Activated CD4-positive, alpha-beta memory T cell treated with anti-CD3 and anti-CD28 coated beads, Interleukin-2, amount 10 ng/mL, durations not matched to agents 7 days and 5 days (primary cell): ENCODE measurements at regions not wholly inside any gene's neighbourhood (a gene's known extent, or its start where the extent isn't known, plus 50 kb on each side); places are given as distances from the start of the nearest gene placed in this dataset.

Experiments
- CTCF ChIA-PET: fragments of 350-600 bp; sonication (Branson Sonifier 250); formaldehyde crosslinking; loops from one replicate; lab custom pipeline; 2021; ENCODE audit warnings: antibody characterized with exemption, inconsistent platforms; lab: Charles Lee
- POLR2A ChIA-PET: fragments of 350-600 bp; sonication (Branson Sonifier 250); formaldehyde crosslinking; loops from one replicate; lab custom pipeline; 2021; ENCODE audit warnings: antibody characterized with exemption; lab: Charles Lee
- DNase-seq: peaks from one replicate; pipeline ENCODE4 v3.0.0-alpha.2; 2020
- H3K27ac Mint-ChIP-seq: one replicate; pipeline ENCODE4 v1.8.0; 2021; ENCODE audit warnings: mild to moderate bottlenecking, mixed read lengths
- H3K27me3 Mint-ChIP-seq: one replicate; pipeline ENCODE4 v1.8.0; 2021; ENCODE audit warnings: mixed read lengths
- H3K36me3 Mint-ChIP-seq: one replicate; pipeline ENCODE4 v1.8.0; 2021; ENCODE audit warnings: low read depth, mixed read lengths
- H3K4me1 Mint-ChIP-seq: one replicate; pipeline ENCODE4 v1.8.0; 2021; ENCODE audit warnings: mixed read lengths
- H3K4me3 Mint-ChIP-seq: one replicate; pipeline ENCODE4 v1.8.0; 2021; ENCODE audit warnings: mild to moderate bottlenecking, mixed read lengths
- H3K9me3 Mint-ChIP-seq: one replicate; pipeline ENCODE4 v1.8.0; 2021; ENCODE audit warnings: mixed read lengths

GRCh38 chr12:41737423-41737822 lies 407.3 kb downstream of the GXYLT1 start:
- no peak for DNase-seq
- no peak overlapping the region for H3K4me3 Mint-ChIP-seq
- no peak overlapping the region for H3K27ac Mint-ChIP-seq
- POLR2A ChIA-PET = no interaction called here
- CTCF ChIA-PET = no interaction called here
- no peaks in the 10 kb centered on the region for H3K9me3 Mint-ChIP-seq
- H3K36me3 Mint-ChIP-seq = no peaks in the 10 kb centered on the region
- no peaks in the 10 kb centered on the region for H3K27me3 Mint-ChIP-seq
- no peaks in the 10 kb centered on the region for H3K4me1 Mint-ChIP-seq

- DNase-seq = no peak
- H3K4me3 Mint-ChIP-seq = no peak overlapping the region
- H3K4me1 Mint-ChIP-seq = no peaks in the 10 kb centered on the region
- ChIA-PET POLR2A (no interaction called here), CTCF (no interaction called here)
- no peaks in the 10 kb centered on the region for H3K36me3 Mint-ChIP-seq
- H3K27ac Mint-ChIP-seq = no peak overlapping the region
- no peaks in the 10 kb centered on the region for H3K9me3 Mint-ChIP-seq
- no peaks in the 10 kb centered on the region for H3K27me3 Mint-ChIP-seq
These were observed 408.2 kb downstream of the GXYLT1 start for GRCh38 chr12:41736436-41736835.

DNA sequence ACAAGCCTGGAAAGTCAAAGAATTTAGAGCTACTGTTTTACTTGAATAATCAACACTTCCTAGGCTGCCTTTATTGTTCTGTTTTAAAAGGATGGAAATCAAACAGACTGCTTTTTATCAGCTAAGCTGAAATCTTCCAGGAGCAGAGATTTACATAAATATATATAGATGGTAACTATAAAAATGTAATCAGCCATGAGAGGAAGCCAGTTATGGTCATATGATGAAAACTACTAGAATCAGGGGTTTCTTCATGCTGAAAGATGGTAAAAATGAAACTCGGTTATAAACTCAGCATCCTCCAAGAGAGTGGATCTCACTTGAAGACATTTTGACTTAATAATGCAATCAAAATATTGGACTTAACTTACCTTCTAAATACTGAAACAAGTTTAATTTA lies 413.0 kb downstream of the GXYLT1 start:
- Mint-ChIP-seq H3K4me3 (no peak overlapping the region), H3K4me1 (no peaks in the 10 kb centered on the region), H3K9me3 (no peaks in the 10 kb centered on the region), H3K27me3 (no peaks in the 10 kb centered on the region), H3K27ac (no peak overlapping the region), H3K36me3 (no peaks in the 10 kb centered on the region)
- POLR2A ChIA-PET = no interaction called here
- no peak for DNase-seq
- CTCF ChIA-PET = no interaction called here

GRCh38 chr12:41731061-41731460 lies 413.6 kb downstream of the GXYLT1 start:
- H3K4me1 Mint-ChIP-seq = no peaks in the 10 kb centered on the region
- no peaks in the 10 kb centered on the region for H3K9me3 Mint-ChIP-seq
- H3K27me3 Mint-ChIP-seq = no peaks in the 10 kb centered on the region
- CTCF ChIA-PET = no interaction called here
- H3K36me3 Mint-ChIP-seq = no peaks in the 10 kb centered on the region
- H3K27ac Mint-ChIP-seq = no peak overlapping the region
- H3K4me3 Mint-ChIP-seq = no peak overlapping the region
- POLR2A ChIA-PET = no interaction called here
- DNase-seq = no peak

DNA sequence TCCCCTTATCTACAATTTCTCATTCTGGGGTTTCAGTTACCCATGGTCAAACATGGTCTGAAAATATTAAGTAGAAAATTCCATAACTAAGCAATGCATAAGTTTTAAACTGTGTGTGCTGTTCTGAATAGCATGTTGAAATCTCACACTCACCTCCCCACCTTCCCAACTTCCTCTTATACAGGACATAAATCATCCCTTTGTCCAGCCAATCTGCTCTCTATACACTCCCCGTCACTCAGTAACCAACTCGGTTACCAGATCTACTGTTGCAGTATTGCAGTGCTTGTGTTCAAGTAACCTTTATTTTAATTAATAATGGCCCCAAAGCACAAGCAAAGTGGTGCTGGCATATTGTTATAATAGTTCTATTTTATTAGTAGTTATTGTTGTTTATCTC lies 420.5 kb downstream of the GXYLT1 start:
- H3K36me3 Mint-ChIP-seq = no peaks in the 10 kb centered on the region
- no peaks in the 10 kb centered on the region for H3K4me1 Mint-ChIP-seq
- H3K27ac Mint-ChIP-seq = no peak overlapping the region
- no peak for DNase-seq
- H3K4me3 Mint-ChIP-seq = no peak overlapping the region
- H3K9me3 Mint-ChIP-seq = no peaks in the 10 kb centered on the region
- POLR2A ChIA-PET = no interaction called here
- CTCF ChIA-PET = no interaction called here
- no peaks in the 10 kb centered on the region for H3K27me3 Mint-ChIP-seq

- H3K36me3 Mint-ChIP-seq = no peaks in the 10 kb centered on the region
- H3K4me1 Mint-ChIP-seq = no peaks in the 10 kb centered on the region
- no peak for DNase-seq
- no peaks in the 10 kb centered on the region for H3K9me3 Mint-ChIP-seq
- no peak overlapping the region for H3K4me3 Mint-ChIP-seq
- H3K27me3 Mint-ChIP-seq = no peaks in the 10 kb centered on the region
- no peak overlapping the region for H3K27ac Mint-ChIP-seq
- CTCF ChIA-PET = no interaction called here
- POLR2A ChIA-PET = no interaction called here
These were observed 425.5 kb downstream of the GXYLT1 start for GRCh38 chr12:41719214-41719613.

- CTCF ChIA-PET = no interaction called here
- Mint-ChIP-seq H3K4me1 (no peaks in the 10 kb centered on the region), H3K27ac (no peak overlapping the region), H3K4me3 (no peak overlapping the region), H3K27me3 (no peaks in the 10 kb centered on the region), H3K9me3 (no peaks in the 10 kb centered on the region), H3K36me3 (no peaks in the 10 kb centered on the region)
- DNase-seq = no peak
- POLR2A ChIA-PET = no interaction called here
These were observed 429.4 kb downstream of the GXYLT1 start for GRCh38 chr12:41715256-41715655.

DNA sequence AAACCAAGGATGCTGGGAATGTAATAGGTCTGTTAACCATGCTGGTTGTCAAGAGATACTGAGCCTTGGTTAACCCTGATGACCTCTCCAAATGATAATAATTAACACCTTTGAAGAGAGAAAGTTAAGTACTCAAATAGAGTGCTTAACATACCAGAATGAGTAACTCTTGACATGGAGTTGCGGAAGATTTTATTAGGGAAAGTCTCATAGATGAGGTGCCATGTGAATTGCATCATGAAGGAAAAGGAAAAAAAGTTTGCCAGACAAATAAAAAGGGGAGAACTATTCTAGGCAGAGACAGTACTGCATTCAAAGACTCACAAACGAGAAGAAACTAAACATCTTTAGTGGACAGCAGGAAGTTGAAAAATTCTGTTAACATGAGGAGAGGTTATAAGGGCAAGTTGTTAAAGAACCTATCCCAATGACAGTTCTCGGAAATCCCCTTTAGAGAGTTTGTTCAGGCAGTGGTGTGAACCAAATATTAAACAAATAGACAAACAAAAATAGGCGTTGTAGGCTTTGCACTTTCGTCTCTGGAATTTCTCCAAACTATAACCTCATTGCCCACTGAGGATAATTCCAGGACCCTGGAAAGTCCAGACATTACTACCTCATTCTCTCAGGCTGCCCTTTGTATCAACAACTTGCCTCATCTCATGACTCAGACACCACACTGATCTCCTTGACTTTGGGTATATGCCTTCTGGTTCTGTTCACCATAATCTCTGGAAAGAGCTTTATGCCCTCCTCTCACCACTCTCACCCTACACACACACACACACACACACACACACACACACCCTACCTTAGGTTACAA lies 435.0 kb downstream of the GXYLT1 start:
- POLR2A ChIA-PET = no interaction called here
- H3K9me3 Mint-ChIP-seq = no peaks in the 10 kb centered on the region
- CTCF ChIA-PET = no interaction called here
- no peaks in the 10 kb centered on the region for H3K27me3 Mint-ChIP-seq
- no peaks in the 10 kb centered on the region for H3K4me1 Mint-ChIP-seq
- no peak for DNase-seq
- H3K4me3 Mint-ChIP-seq = no peak overlapping the region
- no peak overlapping the region for H3K27ac Mint-ChIP-seq
- H3K36me3 Mint-ChIP-seq = no peaks in the 10 kb centered on the region

- H3K27me3 Mint-ChIP-seq = no peaks in the 10 kb centered on the region
- ChIA-PET POLR2A (no interaction called here), CTCF (no interaction called here)
- DNase-seq = no peak
- no peaks in the 10 kb centered on the region for H3K36me3 Mint-ChIP-seq
- H3K4me1 Mint-ChIP-seq = no peaks in the 10 kb centered on the region
- H3K27ac Mint-ChIP-seq = no peak overlapping the region
- no peaks in the 10 kb centered on the region for H3K9me3 Mint-ChIP-seq
- H3K4me3 Mint-ChIP-seq = no peak overlapping the region
These were observed 435.7 kb downstream of the GXYLT1 start for GRCh38 chr12:41709012-41709411.

DNA sequence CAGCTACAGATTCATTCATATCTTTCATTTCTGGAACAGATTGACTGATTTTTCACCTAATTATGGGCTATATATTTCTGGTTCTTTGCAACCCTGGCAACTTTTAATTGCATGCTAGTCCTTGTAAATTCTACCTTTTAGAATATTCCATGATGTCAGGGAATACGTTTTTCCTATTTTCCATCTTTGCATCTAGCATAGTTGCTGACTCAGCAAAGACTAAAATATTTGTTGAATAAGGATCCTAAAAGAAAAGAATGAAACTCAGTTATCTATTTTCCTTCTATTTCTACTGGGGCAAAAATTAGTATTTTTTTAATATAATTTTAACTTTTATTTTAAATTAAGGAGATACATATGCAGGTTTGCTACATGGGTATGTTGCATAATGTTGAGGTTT lies 438.3 kb downstream of the GXYLT1 start:
- CTCF ChIA-PET = no interaction called here
- POLR2A ChIA-PET = no interaction called here
- H3K9me3 Mint-ChIP-seq = no peaks in the 10 kb centered on the region
- H3K4me3 Mint-ChIP-seq = no peak overlapping the region
- no peak overlapping the region for H3K27ac Mint-ChIP-seq
- H3K36me3 Mint-ChIP-seq = no peaks in the 10 kb centered on the region
- H3K4me1 Mint-ChIP-seq = no peaks in the 10 kb centered on the region
- peaks cover 1% of the 10 kb centered on the region for H3K27me3 Mint-ChIP-seq
- DNase-seq = no peak

DNA sequence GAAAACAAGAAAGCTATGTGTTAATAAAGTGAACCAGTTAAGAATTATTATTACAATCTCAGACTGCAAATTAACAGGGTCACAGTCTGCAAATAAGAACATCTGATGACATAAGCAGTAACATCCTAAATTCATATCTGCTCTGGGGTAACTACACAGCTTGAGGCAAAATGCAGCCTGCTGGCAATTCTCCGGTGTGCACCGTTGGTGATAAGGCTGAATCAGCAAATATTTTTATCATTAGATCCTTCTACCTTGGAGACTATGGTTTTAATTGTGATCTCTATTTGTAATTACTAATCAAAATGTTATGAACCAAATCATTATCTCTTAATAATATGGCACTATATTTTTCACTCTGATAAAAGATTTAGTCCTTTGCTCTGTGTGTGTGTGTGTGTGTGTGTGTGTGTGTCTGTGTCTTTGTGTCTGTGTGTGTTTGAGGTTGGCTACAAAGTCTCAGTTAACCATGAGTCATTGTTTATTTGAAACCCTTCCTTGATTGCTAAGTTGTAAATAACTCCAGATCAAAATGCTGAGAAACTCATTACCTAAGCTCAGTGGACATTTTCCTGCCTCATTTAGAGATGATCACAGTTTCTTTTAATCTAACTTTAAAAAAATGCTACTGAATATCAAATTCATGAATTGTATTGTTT lies 442.6 kb downstream of the GXYLT1 start:
- CTCF ChIA-PET = no interaction called here
- H3K27ac Mint-ChIP-seq = no peak overlapping the region
- H3K9me3 Mint-ChIP-seq = no peaks in the 10 kb centered on the region

GRCh38 chr12:41700940-41701339 lies 443.7 kb downstream of the GXYLT1 start:
- Mint-ChIP-seq H3K4me1 (no peaks in the 10 kb centered on the region), H3K27me3 (peaks cover 1% of the 10 kb centered on the region), H3K27ac (no peak overlapping the region), H3K36me3 (no peaks in the 10 kb centered on the region), H3K9me3 (no peaks in the 10 kb centered on the region), H3K4me3 (no peak overlapping the region)
- CTCF ChIA-PET = no interaction called here
- POLR2A ChIA-PET = no interaction called here
- DNase-seq = no peak

More for the DNA sequence above, 442.6 kb downstream of the GXYLT1 start:
- Mint-ChIP-seq H3K27me3 (peaks cover 1% of the 10 kb centered on the region), H3K4me1 (no peaks in the 10 kb centered on the region), H3K36me3 (no peaks in the 10 kb centered on the region), H3K4me3 (no peak overlapping the region)
- no peak for DNase-seq
- POLR2A ChIA-PET = no interaction called here

DNA sequence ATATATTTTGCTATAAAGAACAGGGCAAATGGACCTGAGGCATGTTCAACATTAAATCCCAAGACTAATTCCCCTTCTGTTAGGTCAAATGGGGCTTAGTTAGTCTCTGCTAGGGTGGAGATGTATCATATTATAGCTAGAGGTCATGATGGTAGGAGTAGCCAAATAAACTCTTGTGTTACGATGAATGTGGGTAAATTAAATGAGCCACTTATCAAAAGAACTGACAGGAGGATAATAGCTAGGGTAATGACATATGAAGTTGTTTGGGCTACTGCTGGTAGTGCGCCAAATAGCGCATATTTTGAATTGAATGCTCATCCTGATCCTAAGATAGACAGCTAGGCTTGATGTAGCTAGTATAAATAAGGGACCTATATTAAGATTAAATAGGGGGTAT lies 445.0 kb downstream of the GXYLT1 start:
- Mint-ChIP-seq H3K36me3 (no peaks in the 10 kb centered on the region), H3K4me3 (no peak overlapping the region), H3K27ac (no peak overlapping the region), H3K27me3 (peaks cover 1% of the 10 kb centered on the region), H3K4me1 (no peaks in the 10 kb centered on the region), H3K9me3 (no peaks in the 10 kb centered on the region)
- CTCF ChIA-PET = interaction anchor here (0.6 kb wide), 1 partner anchor 30 kb away, joined by 5 read pairs; no protein-coding TSS in a partner anchor
- DNase-seq = no peak
- POLR2A ChIA-PET = no interaction called here

- no peaks in the 10 kb centered on the region for H3K27me3 Mint-ChIP-seq
- ChIA-PET POLR2A (no interaction called here), CTCF (no interaction called here)
- no peak overlapping the region for H3K4me3 Mint-ChIP-seq
- no peak for DNase-seq
- no peaks in the 10 kb centered on the region for H3K36me3 Mint-ChIP-seq
- no peaks in the 10 kb centered on the region for H3K9me3 Mint-ChIP-seq
- H3K4me1 Mint-ChIP-seq = no peaks in the 10 kb centered on the region
- H3K27ac Mint-ChIP-seq = no peak overlapping the region
These were observed 447.5 kb downstream of the GXYLT1 start for GRCh38 chr12:41697161-41697560.
